GM12878 (cell line): ENCODE measurements at regions not wholly inside any gene's neighbourhood (a gene's known extent, or its start where the extent isn't known, plus 50 kb on each side); places are given as distances from the start of the nearest gene placed in this dataset.

Source experiments
- ATAC-seq: fragments of 200-7000 bp; cut with Tn5 transposase; 3 replicates; pipeline ENCODE4 v1.9.1; 2020; ENCODE audit warnings: mild to moderate bottlenecking, moderate library complexity
- BruUV-seq: library from RNA; stranded (reverse); fragments of 400-500 nt; replicated peaks from 2 replicates; lab custom pipeline; 2021; lab: Mats Ljungman, UMichigan
- CTCF ChIA-PET: fragments of 300-600 bp; sonication (Branson Sonifier 250); formaldehyde crosslinking; extraction: SDS; loops from one replicate; lab custom pipeline; 2021; ENCODE audit warnings: inconsistent platforms; lab: Yijun Ruan, JAX
- POLR2A ChIA-PET: fragments of 350-600 bp; formaldehyde crosslinking; extraction: SDS; loops from one replicate; lab custom pipeline; 2021; ENCODE audit warnings: inconsistent platforms; lab: Charles Lee
- RAD21 ChIA-PET: fragments of 300-600 bp; sonication (Branson Sonifier 250); formaldehyde crosslinking; loops from one replicate; lab custom pipeline; 2023; ENCODE audit warnings: antibody characterized with exemption; ENCODE audit not compliant: unreplicated experiment; lab: Charles Lee
- SMC1A ChIA-PET: fragments of 300-600 bp; sonication (Branson Sonifier 250); formaldehyde crosslinking; loops from one replicate; lab custom pipeline; 2023; ENCODE audit not compliant: unreplicated experiment, uncharacterized antibody; lab: Charles Lee
- DNase-seq: peaks from one replicate; pipeline ENCODE4 v3.0.0-alpha.2; 2011; ENCODE audit warnings: low read depth, low spot score
- FAIRE-seq: peaks from 3 replicates; lab custom pipeline; 2011; peaks lifted over from hg19 to GRCh38; lab: Jason Lieb, UNC
- H2AFZ ChIP-seq: 2 replicates; pipeline ENCODE4 v1.6.0; 2011; ENCODE audit warnings: low read depth, low read length, control low read depth; ENCODE audit not compliant: control insufficient read depth
- H3K27ac ChIP-seq: 2 replicates; pipeline ENCODE4 v1.5.1; 2011; ENCODE audit warnings: control low read depth; ENCODE audit not compliant: control insufficient read depth, insufficient read depth
- H3K27me3 ChIP-seq, 2 experiments: replicated peaks in 1 of 2; 2 replicates each; pipeline versions ENCODE4 v1.6.0 to v1.6.1; 2011; ENCODE audit warnings: low read length in 1 of 2; ENCODE audit not compliant: control insufficient read depth in 2 of 2, insufficient read depth in 2 of 2
- H3K36me3 ChIP-seq, 2 experiments: 2 replicates each; pipeline ENCODE4 v1.5.1; 2011; ENCODE audit warnings: low read length in 1 of 2; ENCODE audit not compliant: control insufficient read depth in 2 of 2, insufficient read depth in 2 of 2
- H3K4me1 ChIP-seq: 2 replicates; pipeline ENCODE4 v1.6.1; 2011; ENCODE audit warnings: mild to moderate bottlenecking, low read length, moderate library complexity, mixed read lengths; ENCODE audit not compliant: control insufficient read depth, insufficient read depth
- H3K4me2 ChIP-seq: 2 replicates; pipeline ENCODE4 v1.6.0; 2011; ENCODE audit warnings: control low read depth; ENCODE audit not compliant: control insufficient read depth, insufficient read depth
- H3K4me3 ChIP-seq: fragments of 200-600 bp; sonication (generic); 2 replicates; pipeline ENCODE4 v1.5.1; 2016
- H3K79me2 ChIP-seq: 2 replicates; pipeline ENCODE4 v1.6.0; 2011; ENCODE audit warnings: low read length; ENCODE audit not compliant: control insufficient read depth, insufficient read depth
- H3K9ac ChIP-seq: 2 replicates; pipeline ENCODE4 v1.8.0; 2011; ENCODE audit warnings: low read length, control low read depth, mixed read lengths; ENCODE audit not compliant: control insufficient read depth, insufficient read depth
- H3K9me3 ChIP-seq: replicated peaks from 3 replicates; pipeline ENCODE4 v1.5.1; 2011; ENCODE audit warnings: mild to moderate bottlenecking, low read length; ENCODE audit not compliant: control insufficient read depth, insufficient read depth
- H4K20me1 ChIP-seq: 2 replicates; pipeline ENCODE4 v1.6.0; 2011; ENCODE audit not compliant: control insufficient read depth, insufficient read depth
- ETV6 ChIP-seq, 2 experiments: fragments of 450-650 bp in 1 of 2; IDR thresholded peaks in 1 of 2; conservative IDR thresholded peaks in 1 of 2; 2 replicates each; pipeline ENCODE4 v1.6.1; 2014; ENCODE audit warnings: antibody characterized with exemption in 1 of 2, borderline replicate concordance in 1 of 2, low read depth in 1 of 2, mild to moderate bottlenecking in 1 of 2, moderate library complexity in 1 of 2
- RB1 ChIP-seq: fragments of 450-650 bp; formaldehyde crosslinking; IDR thresholded peaks from 2 replicates; pipeline ENCODE4 v1.6.1; 2017; ENCODE audit warnings: mild to moderate bottlenecking, borderline replicate concordance
- ZBTB11 ChIP-seq: fragments of 450-650 bp; formaldehyde crosslinking; IDR thresholded peaks from 2 replicates; pipeline ENCODE4 v1.5.0; 2022; ENCODE audit warnings: mild to moderate bottlenecking, missing genetic modification characterization
- WGBS: methylation state at CpG from one replicate; pipeline ENCODE4 v1.1.6; 2016; ENCODE audit warnings: low lambda C conversion rate; ENCODE audit not compliant: insufficient replicate concordance, insufficient coverage; ENCODE audit errors: missing lambda C conversion rate; 5-methylcytosine and 5-hydroxymethylcytosine counted together
- in situ Hi-C: fragments of 300-500 bp; cut with MboI; formaldehyde crosslinking; loops from 9 replicates; pipeline ENCODE4 v1.14.3; 2018; ENCODE audit warnings: mixed read lengths
- intact Hi-C: fragments of 100-400 bp; cut with micrococcal nuclease; formaldehyde crosslinking; loops from one replicate; pipeline ENCODE4 v1.14.2; 2022; ENCODE audit not compliant: unreplicated experiment

- ChIA-PET SMC1A (interaction anchor here (1.0 kb wide), 1 partner anchor 1323 kb away, joined by 3 read pairs; no protein-coding TSS in a partner anchor), POLR2A (no interaction called here), CTCF (no interaction called here), RAD21 (no interaction called here)
- H2AFZ ChIP-seq: no peak overlapping the region
- no peak overlapping the region for H3K4me2 ChIP-seq
- DNase-seq: no peak
- in situ Hi-C loops: no loop called here
- intact Hi-C loops: no loop called here
- H4K20me1 ChIP-seq: no peaks in the 10 kb centered on the region
- H3K4me1 ChIP-seq: no peaks in the 10 kb centered on the region
- no peak overlapping the region for H3K4me3 ChIP-seq
- WGBS: 0% methylated on average over 3 of the region's 3 CpGs
- no TSS peak for BruUV-seq
- no peak for FAIRE-seq
- TF ChIP-seq ZBTB11 (CRISPR knock-in tag) (no peak), ETV6 (conservative IDR thresholded peaks at IDR 0.05 in 1 of 2, IDR thresholded peaks at IDR 0.05 in 1 of 2; ENCODE audit: borderline replicate concordance in 1 of 2, low read depth in 1 of 2) (no peak), RB1 (no peak)
- H3K27me3 ChIP-seq: no peaks in the 10 kb centered on the region
- ATAC-seq: no peak
- no peak overlapping the region for H3K9ac ChIP-seq
- no peaks in the 10 kb centered on the region for H3K9me3 ChIP-seq
- H3K79me2 ChIP-seq: no peaks in the 10 kb centered on the region
- no peak overlapping the region for H3K27ac ChIP-seq
- no peaks in the 10 kb centered on the region for H3K36me3 ChIP-seq
Observed at GRCh38 chr5:155807884-155808576, 518.9 kb upstream of the SGCD start.
